A204.1 (cell line): ENCODE measurements at regions not wholly inside any gene's neighbourhood (a gene's known extent, or its start where the extent isn't known, plus 50 kb on each side); places are given as distances from the start of the nearest gene placed in this dataset.

Source experiments
- FAIRE-seq: peaks from 2 replicates; lab custom pipeline; 2012; peaks lifted over from hg19 to GRCh38; lab: Jason Lieb, UNC

DNA sequence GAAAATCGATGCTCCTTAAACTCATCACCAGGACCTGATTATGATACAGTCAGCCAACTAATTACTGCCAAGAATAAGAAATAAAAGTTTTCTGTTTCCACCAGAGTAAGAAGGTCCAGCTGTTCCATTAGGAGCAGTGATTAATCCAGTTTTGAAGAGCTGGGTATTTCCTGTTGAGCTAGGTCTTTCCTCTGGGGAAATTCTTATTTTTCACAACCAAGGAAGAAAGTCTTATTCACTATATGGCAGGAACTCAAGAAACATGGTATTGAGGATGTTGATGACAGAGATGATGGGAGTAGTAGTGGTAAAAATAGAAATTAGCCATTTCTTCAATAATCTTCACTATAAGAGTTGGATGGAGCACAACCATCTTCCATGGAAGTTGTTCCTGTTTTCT is 374.6 kb upstream of the RUNX1 start:
- FAIRE-seq = no peak

DNA sequence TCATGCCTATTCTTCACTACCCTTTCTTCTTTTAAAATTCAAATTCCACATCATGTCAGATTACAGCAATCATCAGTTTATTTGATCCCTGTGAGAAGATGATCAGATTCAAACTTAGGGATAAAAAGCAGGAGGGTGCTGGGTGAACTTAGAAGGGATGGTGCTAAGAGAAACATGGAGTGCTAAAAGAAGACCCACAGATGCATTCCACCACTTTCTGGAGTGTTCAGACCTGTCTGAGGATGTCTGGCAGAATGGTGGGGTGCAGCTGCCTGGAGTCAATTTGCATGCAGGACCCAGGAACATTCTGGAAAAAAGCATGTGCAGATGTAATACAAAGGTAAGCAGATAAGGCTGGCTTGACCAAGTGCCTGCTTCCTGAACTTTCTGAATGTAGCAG is 372.9 kb upstream of the RUNX1 start:
- no peak for FAIRE-seq

DNA sequence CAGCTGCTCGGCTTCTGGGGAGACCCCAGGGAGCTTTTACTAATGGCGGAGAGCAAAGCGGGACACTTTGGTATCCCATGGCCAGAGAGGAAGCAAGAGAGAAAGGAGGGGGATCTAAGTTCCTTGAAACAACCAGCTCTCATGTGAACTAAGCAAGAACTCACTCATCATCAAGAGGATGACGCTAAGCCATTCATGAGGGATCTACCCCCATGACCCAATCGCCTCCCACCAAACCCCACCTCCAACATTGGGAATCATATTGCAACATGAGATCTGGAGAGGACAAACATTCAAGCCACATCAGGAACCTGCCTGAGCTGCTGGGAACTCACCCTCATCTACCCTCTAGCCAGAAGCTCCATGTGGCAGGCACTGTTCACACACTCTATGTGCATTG is 372.1 kb upstream of the RUNX1 start:
- FAIRE-seq = no peak

DNA sequence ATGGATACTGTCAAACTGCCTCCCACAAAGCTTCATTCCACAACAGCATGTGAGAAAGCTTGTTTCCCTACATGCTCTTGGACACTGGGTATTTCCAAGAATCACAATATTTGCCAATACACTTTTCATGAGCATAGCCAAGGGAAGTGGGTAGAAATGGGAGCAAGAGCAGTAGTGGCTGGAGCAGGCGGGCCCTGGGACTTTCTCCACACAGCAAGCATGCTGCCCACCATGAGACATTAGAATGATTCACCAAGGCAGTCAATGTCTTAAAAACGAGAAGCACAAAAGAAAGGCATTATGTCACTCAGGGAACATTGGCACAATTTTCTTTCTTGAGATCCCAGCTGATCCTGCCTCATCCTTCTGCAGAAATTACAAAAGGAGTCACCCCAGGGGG is 371.6 kb upstream of the RUNX1 start:
- no peak for FAIRE-seq

DNA sequence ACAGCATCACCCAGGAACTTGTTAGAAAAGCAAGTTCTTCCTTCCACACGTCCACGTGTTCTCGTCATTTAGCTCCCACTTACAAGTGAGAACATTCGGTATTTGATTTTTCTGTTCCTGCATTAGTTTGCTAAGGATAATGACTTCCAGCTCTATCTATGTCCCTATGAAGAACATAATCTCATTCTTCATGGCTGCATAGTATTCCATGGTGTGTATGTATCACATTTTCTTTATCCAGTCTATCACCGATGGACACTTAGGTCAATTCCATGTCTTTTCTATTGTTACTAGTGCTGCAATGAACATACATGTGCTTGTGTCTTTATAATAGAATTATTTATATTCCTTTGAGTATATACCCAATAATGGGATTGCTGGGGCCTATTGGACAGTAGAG is 368.7 kb upstream of the RUNX1 start:
- FAIRE-seq = no peak

DNA sequence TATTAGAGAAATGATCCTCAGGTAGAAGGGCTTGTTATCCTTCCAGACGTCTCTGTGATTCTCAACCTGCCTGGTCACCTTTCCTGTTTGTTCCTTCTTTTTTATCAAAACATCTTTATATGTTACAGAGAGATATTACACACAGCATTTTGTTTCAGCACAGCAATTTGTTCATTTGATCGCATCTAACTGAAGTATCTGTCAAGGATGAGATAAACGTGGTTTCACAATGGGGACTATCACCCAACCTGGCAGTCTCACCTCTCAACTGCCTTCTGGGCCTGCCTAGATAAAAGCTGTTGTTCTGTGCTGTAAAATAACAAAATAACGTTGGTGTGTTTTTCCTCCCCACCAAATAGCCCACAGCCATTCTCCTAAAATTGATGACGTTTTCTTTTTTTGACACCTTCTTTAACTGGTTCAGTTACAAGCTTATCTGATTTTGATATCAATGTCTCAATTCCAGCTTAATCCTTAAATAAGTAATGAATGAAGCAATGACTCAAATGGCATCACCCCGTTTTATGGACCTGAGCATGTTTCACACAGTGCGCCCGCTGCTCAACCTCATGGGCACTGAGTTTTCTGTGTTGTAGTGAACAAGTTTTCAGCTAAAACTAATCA is 367.9 kb upstream of the RUNX1 start:
- no peak for FAIRE-seq

DNA sequence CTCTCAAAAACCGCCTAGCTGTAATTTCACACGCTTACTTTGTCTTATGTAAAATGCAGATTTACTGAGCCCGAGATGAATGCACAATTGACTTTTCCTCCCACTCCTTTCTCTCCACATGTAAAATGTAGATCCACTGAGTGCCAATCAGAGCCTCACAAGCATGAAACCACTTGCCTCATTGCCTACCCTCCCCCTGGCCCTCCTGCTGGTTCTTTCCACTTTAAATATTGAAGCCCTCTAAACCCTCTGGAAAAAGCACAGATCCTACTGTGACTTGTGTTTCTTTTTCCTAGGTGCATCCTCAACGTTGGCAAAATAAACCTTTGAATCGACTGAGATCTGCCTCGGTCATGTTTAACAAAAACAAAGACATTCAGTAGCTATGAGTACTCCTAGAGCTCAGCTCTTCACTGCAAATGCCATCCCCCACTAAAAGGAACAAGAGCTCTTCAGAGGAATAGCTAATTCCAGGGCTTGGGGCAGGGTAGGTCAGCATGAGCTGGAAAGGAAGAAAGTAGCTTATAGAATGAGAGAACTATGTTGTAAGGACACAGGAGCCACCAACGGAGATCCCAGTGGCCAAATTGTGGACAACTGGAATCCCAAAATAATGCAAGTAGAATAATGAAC is 365.5 kb upstream of the RUNX1 start:
- FAIRE-seq = no peak

DNA sequence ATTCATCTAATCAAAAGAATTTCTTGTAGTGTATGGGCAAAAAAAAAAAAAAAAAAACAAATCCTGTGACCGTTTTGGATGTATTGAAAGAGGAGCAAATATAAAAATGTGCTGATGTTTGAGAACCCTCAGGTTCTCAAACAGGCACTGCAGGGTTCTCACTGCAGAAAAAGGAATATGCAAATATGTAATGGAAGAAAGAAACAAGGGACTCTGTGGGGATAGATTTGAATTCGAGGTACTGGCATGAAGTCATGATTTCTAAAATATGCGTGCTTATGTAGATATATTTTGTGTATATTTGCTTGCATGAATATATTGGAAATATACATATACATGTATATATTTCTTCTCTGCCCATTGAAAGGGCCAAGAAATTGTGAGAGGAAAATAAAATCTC is 365.0 kb upstream of the RUNX1 start:
- FAIRE-seq = no peak

DNA sequence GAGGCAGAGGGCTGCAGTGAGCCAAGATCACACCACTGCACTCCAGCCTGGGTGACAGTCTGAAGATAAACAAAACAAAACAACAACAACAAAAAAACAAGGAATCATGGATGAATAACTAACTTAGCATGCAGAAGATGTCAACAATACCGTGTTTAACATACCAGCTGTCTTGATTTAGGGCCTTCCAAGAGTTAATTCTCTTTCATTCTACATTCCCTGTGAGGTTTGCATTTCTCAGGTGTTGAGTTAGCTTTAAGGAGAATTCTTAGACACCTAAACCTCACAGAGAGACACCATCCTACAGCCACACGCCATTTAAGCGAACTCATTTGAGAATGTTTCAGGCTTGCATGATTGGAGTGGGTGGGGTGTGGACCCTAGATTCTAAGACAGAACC is 363.1 kb upstream of the RUNX1 start:
- no peak for FAIRE-seq

DNA sequence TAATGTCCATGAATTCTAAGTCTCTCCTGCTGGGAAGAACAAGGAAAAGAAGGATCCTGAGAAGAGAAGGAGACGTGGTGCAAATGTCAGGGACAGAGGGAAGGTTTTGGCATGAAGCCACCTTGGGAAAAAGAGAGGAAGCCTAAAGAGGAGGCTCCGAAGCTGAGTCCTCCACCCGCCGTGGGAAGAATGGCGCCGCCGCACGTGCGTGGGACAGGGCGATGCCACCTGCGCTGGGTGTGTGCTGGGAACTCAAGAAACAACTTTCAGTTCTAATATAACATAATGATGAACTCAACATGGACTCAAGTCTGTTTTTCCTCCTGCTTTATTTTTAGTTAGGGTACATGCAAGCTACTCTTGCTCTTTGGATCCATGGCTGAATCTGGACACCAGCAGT is 362.3 kb upstream of the RUNX1 start:
- no peak for FAIRE-seq

DNA sequence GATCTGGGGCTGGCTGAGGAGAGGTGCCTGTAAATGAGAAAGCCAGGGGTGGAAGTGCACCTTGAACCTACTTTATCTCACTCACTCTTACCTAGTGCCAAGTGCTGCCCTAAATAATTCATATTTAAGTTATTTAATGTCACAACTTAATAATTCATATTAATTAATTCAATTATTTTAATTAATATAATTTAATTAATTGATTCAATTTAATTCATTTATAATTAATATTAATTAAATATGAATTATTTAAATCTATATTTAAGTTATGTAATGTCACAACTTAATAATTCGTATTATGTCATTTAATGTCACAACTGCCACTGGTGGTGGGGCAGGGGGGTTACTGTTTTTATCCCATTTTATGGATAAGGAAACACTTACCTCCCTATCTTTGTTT is 361.6 kb upstream of the RUNX1 start:
- FAIRE-seq = peak; percentile 47

DNA sequence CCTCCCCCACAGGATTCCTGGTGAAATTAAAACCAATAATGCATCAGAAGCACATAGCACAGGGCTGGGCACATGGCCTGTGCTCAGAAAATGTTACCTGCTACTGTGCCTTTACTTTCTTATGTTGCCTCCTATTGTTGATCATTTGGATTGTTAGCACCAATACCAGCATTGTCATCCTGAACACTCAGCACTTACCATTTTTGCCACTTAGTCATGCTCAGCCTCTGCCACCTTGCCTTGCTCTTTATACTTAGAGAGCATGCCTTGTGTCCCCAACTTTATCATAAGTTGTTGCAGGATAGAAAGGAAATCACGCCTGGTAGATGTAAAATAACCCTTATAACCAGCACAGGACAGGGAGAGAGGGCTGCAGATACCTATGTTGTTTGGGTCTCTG is 361.0 kb upstream of the RUNX1 start:
- no peak for FAIRE-seq

DNA sequence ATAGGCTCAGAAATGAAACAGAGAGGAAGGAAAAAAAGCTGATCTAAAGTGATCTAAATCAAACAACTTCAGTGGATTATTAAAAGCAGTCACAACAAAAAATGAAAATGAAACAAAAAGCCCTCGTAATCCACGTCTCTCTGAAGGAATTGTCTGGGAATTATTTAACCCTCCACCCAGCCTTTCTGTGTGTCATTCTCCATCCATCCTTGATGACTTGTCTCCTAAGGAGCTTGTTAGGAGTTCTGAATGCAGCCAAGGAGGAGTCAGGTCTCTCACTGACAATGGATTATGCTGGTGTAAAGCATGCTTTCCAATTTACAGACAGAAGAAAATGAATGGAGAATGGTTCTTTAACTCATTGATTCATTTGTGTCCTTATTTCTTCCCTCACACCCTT is 359.3 kb upstream of the RUNX1 start:
- FAIRE-seq = no peak

DNA sequence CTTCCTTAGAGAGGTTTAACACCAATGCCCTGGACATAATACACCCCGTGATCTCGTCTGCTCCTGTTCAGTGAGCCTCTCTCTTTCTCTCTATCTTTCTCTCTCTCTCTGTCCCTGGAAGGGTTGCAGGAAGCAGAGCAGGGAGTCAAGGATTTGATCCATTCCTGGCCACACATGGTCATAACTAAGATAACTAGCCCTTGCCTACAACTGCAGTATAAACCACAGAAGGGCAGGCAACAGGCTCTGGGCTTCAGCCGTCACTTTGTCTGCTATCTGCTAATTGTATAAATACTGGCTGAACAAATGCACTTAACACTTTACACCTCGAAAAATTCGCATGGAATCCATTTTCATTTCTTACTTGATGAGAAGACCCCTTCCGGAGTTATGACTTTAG is 357.5 kb upstream of the RUNX1 start:
- no peak for FAIRE-seq

DNA sequence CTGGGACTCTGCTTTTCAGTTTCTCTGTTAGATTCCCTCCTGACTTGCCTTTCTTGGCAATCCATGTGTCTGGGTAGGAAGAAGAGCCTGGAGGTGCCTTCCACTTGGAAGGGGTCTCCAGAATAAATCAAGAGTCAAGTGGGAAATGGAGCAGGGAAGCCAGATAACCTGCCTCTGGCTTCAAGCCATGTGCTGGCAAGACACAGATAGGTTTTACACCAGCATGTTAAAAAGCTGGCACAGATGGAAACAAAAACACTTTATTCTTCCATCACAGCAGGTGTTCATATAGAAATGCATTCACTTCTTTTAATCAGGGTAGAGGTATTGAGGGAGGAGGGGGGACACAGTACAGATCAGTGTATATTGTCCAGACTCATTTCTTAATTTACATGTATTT is 356.9 kb upstream of the RUNX1 start:
- no peak for FAIRE-seq

DNA sequence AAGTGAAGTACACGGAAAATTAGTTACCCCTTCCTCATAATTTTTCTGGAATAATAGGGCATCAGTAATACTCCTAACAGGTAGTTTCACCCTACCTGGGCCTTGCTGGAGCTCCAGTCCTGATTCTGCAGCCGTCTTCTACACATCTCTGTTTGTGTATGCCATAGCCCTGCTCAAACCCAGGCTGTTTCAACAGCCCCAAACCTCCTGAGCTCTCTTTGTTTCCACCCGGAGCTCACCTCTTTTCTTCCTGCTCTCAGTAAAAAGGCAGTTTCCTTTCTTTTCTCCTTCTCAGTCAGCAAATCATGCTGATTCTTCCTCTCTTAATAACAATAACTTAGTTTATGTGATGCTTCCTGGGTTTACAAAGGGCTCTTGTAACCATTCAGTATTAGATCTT is 355.1 kb upstream of the RUNX1 start:
- FAIRE-seq = no peak

DNA sequence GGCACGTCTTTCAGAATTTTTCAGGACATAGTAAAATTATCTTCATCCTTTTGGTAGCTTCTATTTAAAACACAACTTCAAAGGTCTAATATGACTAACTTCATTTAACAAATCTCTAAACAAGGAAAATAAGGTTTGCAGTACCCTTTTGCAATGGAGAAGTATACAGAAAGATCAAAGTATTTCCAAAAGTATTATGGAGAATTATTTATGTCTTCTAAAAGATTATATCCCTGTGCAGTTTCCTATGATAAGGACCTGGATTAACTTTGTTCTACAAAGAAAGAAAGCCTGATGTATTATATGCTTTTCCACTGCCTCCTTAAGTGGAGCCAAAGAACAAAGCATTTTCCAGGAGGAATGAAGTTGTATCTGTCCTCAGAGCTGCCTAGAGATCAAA is 353.0 kb upstream of the RUNX1 start:
- FAIRE-seq = no peak

DNA sequence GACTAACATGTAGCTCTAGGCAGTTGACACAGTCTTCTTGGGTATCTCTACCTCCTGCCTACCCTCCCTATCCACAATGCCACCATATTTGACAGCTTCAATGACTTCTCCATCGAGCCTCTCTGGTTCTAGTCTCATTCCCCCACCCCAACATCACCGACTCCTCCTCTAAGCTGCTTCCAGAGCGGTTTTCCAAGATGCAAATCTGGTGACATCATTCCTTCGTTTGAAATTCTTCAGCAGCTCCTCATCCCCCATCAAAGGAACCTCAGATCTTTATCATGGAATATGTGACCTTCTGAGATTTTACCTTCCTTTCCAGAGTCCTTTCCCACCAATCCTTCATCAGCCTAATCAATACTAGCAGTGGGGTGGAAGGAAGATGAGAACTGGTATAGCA is 352.4 kb upstream of the RUNX1 start:
- FAIRE-seq = no peak

DNA sequence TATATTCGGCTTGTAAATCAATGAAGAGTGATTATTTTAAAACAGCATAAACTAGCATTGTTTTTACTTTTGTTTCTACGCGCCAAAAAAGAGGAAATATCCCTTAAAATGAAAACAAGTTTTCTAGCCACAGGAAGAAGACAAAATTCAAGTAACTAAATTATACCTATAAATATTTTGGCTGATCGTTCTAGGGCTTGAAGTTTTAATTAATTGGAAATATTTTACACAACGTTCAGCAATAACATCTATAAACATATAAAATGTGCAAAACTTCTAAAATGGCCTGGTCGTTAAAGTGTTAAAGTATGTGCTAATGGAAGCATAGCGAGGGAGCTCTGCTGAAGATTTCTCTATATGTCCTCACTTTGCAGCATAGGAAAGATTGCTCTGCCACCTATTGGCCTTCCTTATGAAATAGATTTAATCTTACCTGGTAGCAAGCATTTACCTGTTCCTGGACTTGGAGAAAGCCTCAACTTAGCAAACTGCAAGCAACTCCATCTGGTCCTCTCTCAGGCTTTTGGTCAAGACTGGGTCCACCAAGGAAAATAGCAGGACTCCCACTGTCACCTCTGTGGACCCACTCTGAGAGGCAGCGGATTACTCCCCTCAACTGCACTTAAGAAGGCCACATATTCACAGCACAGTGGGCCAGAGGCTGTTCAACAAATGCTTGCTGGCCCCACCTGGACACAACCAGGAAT is 351.3 kb upstream of the RUNX1 start:
- no peak for FAIRE-seq

DNA sequence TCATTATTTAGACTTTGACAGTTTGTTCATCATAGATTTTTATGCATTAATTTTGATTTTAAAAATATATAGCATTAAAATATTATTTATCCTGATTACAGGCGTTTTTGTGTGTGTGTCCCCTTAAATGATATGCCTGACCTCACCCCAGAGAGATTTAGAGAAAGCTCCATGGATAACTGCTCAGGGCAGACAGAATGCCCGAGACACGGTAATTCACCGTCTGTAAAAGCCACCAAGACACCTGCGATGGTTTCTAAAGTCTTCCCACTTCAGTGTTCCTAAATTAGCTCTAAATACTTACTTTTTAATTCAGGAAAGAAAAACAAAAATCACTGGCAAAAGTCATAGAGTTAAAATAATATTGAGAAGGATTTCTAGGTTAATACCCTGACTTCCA is 350.6 kb upstream of the RUNX1 start:
- no peak for FAIRE-seq

DNA sequence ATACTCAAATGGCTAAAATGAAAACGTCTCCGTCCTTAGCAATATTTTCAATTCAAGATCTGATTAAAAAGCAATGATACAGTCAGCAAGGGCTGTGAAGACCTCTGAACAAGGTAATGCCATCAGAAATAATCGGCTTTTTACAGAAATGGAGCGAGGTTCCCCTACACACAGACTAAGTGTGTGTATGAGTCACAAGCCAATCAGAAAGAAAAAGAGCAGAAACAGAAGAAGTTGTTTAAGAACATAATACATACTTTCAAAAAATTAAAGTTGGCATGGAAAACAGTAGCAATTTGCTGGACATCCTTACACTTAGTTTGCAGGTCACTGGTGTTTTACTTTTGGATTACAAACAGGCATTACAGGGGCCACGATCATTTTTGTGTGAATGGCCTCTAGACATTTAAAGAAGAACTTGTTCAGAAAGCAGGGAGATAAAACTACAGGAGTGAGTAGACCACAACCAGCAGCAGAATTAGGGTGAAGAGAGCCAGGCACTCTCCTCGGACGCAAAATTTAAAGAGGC is 350.0 kb upstream of the RUNX1 start:
- FAIRE-seq = no peak

DNA sequence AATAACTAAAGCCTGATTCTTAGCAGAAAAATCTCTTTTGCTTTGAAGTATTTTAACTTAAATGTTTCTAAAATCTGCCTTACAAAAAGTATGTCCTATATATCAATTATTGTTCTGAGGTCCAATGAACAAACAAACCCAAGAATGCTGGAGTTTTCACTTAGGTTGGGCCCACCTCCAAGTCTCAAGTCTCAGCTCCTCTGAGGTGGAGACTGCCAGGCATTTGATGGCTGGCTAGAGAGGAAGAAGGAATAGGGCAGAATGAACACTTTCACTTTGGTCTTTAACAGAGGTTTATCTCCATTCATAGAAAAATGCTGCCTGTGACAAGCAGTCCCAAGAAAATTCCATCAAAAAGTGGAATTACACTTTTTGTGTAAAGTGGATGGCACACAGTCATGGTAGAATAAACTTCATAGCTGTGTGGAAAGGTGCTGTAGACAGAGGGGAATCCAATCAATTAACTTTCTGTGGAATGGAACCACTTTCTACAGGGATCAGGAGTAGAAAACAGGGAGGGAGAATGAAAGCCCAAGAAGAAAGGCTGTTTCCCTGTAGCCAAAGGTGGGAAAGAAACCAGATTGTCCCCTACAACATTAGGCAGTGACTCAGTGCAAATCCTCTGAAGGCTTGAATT is 349.4 kb upstream of the RUNX1 start:
- FAIRE-seq = no peak

DNA sequence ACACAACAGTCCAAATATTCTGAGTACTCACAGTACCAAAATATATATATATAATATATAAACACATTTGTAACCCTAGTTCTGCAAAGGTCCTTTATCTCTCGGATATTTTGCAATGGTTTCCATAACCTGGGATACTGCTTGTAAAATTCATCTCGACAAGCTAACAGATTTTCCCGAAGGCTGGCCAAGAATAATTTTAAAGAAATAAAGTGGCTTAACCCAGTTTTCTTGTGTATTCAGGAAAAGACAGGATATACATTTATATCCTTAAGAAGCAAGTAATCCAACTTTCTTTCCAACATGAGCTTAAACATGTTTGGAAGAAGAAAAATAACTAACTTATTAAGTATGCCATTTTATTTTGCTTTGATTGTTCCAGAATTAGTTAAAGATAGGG is 348.7 kb upstream of the RUNX1 start:
- no peak for FAIRE-seq
